Calu3 (cell line): ENCODE measurements at regions not wholly inside any gene's neighbourhood (a gene's known extent, or its start where the extent isn't known, plus 50 kb on each side); places are given as distances from the start of the nearest gene placed in this dataset.

Experiments used
- BruUV-seq: library from RNA; stranded (reverse); fragments of 400-500 nt; replicated peaks from 2 replicates; lab custom pipeline; 2021; lab: Mats Ljungman, UMichigan
- CTCF ChIA-PET: fragments of 300-600 bp; sonication (Branson Sonifier 250); formaldehyde crosslinking; loops from one replicate; lab custom pipeline; 2022; ENCODE audit warnings: antibody characterized with exemption; lab: Charles Lee
- DNase-seq: peaks from one replicate; pipeline ENCODE4 v3.0.0; 2022
- H3K27ac Mint-ChIP-seq: one replicate; pipeline ENCODE4 v1.8.0; 2022; ENCODE audit warnings: mixed read lengths; ENCODE audit not compliant: unreplicated experiment
- H3K27me3 Mint-ChIP-seq: one replicate; pipeline ENCODE4 v1.8.0; 2022; ENCODE audit warnings: mixed read lengths; ENCODE audit not compliant: unreplicated experiment
- H3K36me3 Mint-ChIP-seq: one replicate; pipeline ENCODE4 v1.8.0; 2022; ENCODE audit warnings: mild to moderate bottlenecking, moderate library complexity, mixed read lengths; ENCODE audit not compliant: insufficient read depth, unreplicated experiment
- H3K4me1 Mint-ChIP-seq: one replicate; pipeline ENCODE4 v1.8.0; 2022; ENCODE audit warnings: mild to moderate bottlenecking, low read depth, mixed read lengths; ENCODE audit not compliant: unreplicated experiment
- H3K4me3 Mint-ChIP-seq: one replicate; pipeline ENCODE4 v1.8.0; 2022; ENCODE audit warnings: mild to moderate bottlenecking, low read depth, moderate library complexity, mixed read lengths; ENCODE audit not compliant: unreplicated experiment
- H3K9me3 Mint-ChIP-seq: one replicate; pipeline ENCODE4 v1.8.0; 2022; ENCODE audit warnings: low read depth, mixed read lengths; ENCODE audit not compliant: unreplicated experiment
- CTCF ChIP-seq: fragments of 200-600 bp; IDR thresholded peaks from one replicate; pipeline ENCODE4 v1.8.0; 2022; ENCODE audit warnings: antibody characterized with exemption; ENCODE audit not compliant: unreplicated experiment
- intact Hi-C: fragments of 100-400 bp; cut with micrococcal nuclease; formaldehyde crosslinking; loops from one replicate; pipeline ENCODE4 v1.10.0; 2022; ENCODE audit not compliant: unreplicated experiment

GRCh38 chr5:20050262-20050661 lies 62.3 kb upstream of the CDH18 start:
- no peak for TF ChIP-seq CTCF

GRCh38 chr5:20044460-20044859 lies 56.5 kb upstream of the CDH18 start:
- intact Hi-C loops, result no loop called here
- H3K4me3 Mint-ChIP-seq, result no peak overlapping the region
- CTCF ChIA-PET, result no interaction called here
- DNase-seq, result no peak
- H3K27ac Mint-ChIP-seq, result no peak overlapping the region
- no peak for TF ChIP-seq CTCF
- no peaks in the 10 kb centered on the region for H3K27me3 Mint-ChIP-seq
- BruUV-seq, result no TSS peak
- peaks cover 11% of the 10 kb centered on the region for H3K9me3 Mint-ChIP-seq
- H3K4me1 Mint-ChIP-seq, result no peaks in the 10 kb centered on the region
- H3K36me3 Mint-ChIP-seq, result no peaks in the 10 kb centered on the region

More at GRCh38 chr5:20050262-20050661, 62.3 kb upstream of the CDH18 start:
- Mint-ChIP-seq H3K27me3 (no peaks in the 10 kb centered on the region), H3K4me1 (no peaks in the 10 kb centered on the region), H3K27ac (no peak overlapping the region), H3K36me3 (no peaks in the 10 kb centered on the region), H3K4me3 (no peak overlapping the region), H3K9me3 (peaks cover 15% of the 10 kb centered on the region)
- BruUV-seq, result no TSS peak
- CTCF ChIA-PET, result no interaction called here
- no peak for DNase-seq
- intact Hi-C loops, result no loop called here

GRCh38 chr5:20041326-20042274 lies 53.6 kb upstream of the CDH18 start:
- Mint-ChIP-seq H3K9me3 (peaks cover 13% of the 10 kb centered on the region), H3K36me3 (no peaks in the 10 kb centered on the region), H3K27ac (no peak overlapping the region), H3K4me3 (no peak overlapping the region), H3K27me3 (no peaks in the 10 kb centered on the region), H3K4me1 (no peaks in the 10 kb centered on the region)
- no TSS peak for BruUV-seq
- CTCF ChIA-PET, result no interaction called here
- no peak for TF ChIP-seq CTCF
- DNase-seq, result no peak
- intact Hi-C loops, result no loop called here

DNA sequence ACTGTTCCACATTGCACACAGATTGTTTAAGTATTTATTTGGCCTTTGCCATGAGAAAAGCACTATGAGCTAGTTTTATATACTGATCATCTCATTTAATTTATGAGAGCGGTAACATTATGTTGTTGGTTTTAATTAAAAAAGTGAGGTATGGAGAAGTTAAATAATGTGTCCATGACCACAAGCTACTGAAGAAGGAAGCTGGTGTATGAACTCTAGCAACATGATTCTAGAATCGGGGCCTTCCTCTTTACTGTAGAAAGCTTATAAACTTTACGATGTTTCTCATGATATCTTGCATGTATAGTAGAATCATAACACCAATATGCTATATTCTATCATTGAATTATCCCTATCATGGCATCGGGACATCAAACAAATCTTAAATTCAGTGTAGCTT lies 52.9 kb upstream of the CDH18 start:
- no peak for TF ChIP-seq CTCF
- intact Hi-C loops, result no loop called here

More for the DNA sequence above, 52.9 kb upstream of the CDH18 start:
- peaks cover 13% of the 10 kb centered on the region for H3K9me3 Mint-ChIP-seq
- no peak overlapping the region for H3K27ac Mint-ChIP-seq
- DNase-seq, result no peak
- H3K36me3 Mint-ChIP-seq, result no peaks in the 10 kb centered on the region
- no peaks in the 10 kb centered on the region for H3K27me3 Mint-ChIP-seq
- no peak overlapping the region for H3K4me3 Mint-ChIP-seq
- H3K4me1 Mint-ChIP-seq, result no peaks in the 10 kb centered on the region
- no TSS peak for BruUV-seq
- CTCF ChIA-PET, result no interaction called here
